GM12878 (cell line): ENCODE measurements at regions not wholly inside any gene's neighbourhood (a gene's known extent, or its start where the extent isn't known, plus 50 kb on each side); places are given as distances from the start of the nearest gene placed in this dataset.

ENCODE experiments used
- ATAC-seq: fragments of 200-7000 bp; cut with Tn5 transposase; 3 replicates; pipeline ENCODE4 v1.9.1; 2020; ENCODE audit warnings: mild to moderate bottlenecking, moderate library complexity
- BruUV-seq: library from RNA; stranded (reverse); fragments of 400-500 nt; replicated peaks from 2 replicates; lab custom pipeline; 2021; lab: Mats Ljungman, UMichigan
- CTCF ChIA-PET: fragments of 300-600 bp; sonication (Branson Sonifier 250); formaldehyde crosslinking; extraction: SDS; loops from one replicate; lab custom pipeline; 2021; ENCODE audit warnings: inconsistent platforms; lab: Yijun Ruan, JAX
- POLR2A ChIA-PET: fragments of 350-600 bp; formaldehyde crosslinking; extraction: SDS; loops from one replicate; lab custom pipeline; 2021; ENCODE audit warnings: inconsistent platforms; lab: Charles Lee
- RAD21 ChIA-PET: fragments of 300-600 bp; sonication (Branson Sonifier 250); formaldehyde crosslinking; loops from one replicate; lab custom pipeline; 2023; ENCODE audit warnings: antibody characterized with exemption; ENCODE audit not compliant: unreplicated experiment; lab: Charles Lee
- SMC1A ChIA-PET: fragments of 300-600 bp; sonication (Branson Sonifier 250); formaldehyde crosslinking; loops from one replicate; lab custom pipeline; 2023; ENCODE audit not compliant: unreplicated experiment, uncharacterized antibody; lab: Charles Lee
- DNase-seq: peaks from one replicate; pipeline ENCODE4 v3.0.0-alpha.2; 2011; ENCODE audit warnings: low read depth, low spot score
- FAIRE-seq: peaks from 3 replicates; lab custom pipeline; 2011; peaks lifted over from hg19 to GRCh38; lab: Jason Lieb, UNC
- H2AFZ ChIP-seq: 2 replicates; pipeline ENCODE4 v1.6.0; 2011; ENCODE audit warnings: low read depth, low read length, control low read depth; ENCODE audit not compliant: control insufficient read depth
- H3K27ac ChIP-seq: 2 replicates; pipeline ENCODE4 v1.5.1; 2011; ENCODE audit warnings: control low read depth; ENCODE audit not compliant: control insufficient read depth, insufficient read depth
- H3K27me3 ChIP-seq, 2 experiments: replicated peaks in 1 of 2; 2 replicates each; pipeline versions ENCODE4 v1.6.0 to v1.6.1; 2011; ENCODE audit warnings: low read length in 1 of 2; ENCODE audit not compliant: control insufficient read depth in 2 of 2, insufficient read depth in 2 of 2
- H3K36me3 ChIP-seq, 2 experiments: 2 replicates each; pipeline ENCODE4 v1.5.1; 2011; ENCODE audit warnings: low read length in 1 of 2; ENCODE audit not compliant: control insufficient read depth in 2 of 2, insufficient read depth in 2 of 2
- H3K4me1 ChIP-seq: 2 replicates; pipeline ENCODE4 v1.6.1; 2011; ENCODE audit warnings: mild to moderate bottlenecking, low read length, moderate library complexity, mixed read lengths; ENCODE audit not compliant: control insufficient read depth, insufficient read depth
- H3K4me2 ChIP-seq: 2 replicates; pipeline ENCODE4 v1.6.0; 2011; ENCODE audit warnings: control low read depth; ENCODE audit not compliant: control insufficient read depth, insufficient read depth
- H3K4me3 ChIP-seq: fragments of 200-600 bp; sonication (generic); 2 replicates; pipeline ENCODE4 v1.5.1; 2016
- H3K79me2 ChIP-seq: 2 replicates; pipeline ENCODE4 v1.6.0; 2011; ENCODE audit warnings: low read length; ENCODE audit not compliant: control insufficient read depth, insufficient read depth
- H3K9ac ChIP-seq: 2 replicates; pipeline ENCODE4 v1.8.0; 2011; ENCODE audit warnings: low read length, control low read depth, mixed read lengths; ENCODE audit not compliant: control insufficient read depth, insufficient read depth
- H3K9me3 ChIP-seq: replicated peaks from 3 replicates; pipeline ENCODE4 v1.5.1; 2011; ENCODE audit warnings: mild to moderate bottlenecking, low read length; ENCODE audit not compliant: control insufficient read depth, insufficient read depth
- H4K20me1 ChIP-seq: 2 replicates; pipeline ENCODE4 v1.6.0; 2011; ENCODE audit not compliant: control insufficient read depth, insufficient read depth
- BRCA1 ChIP-seq: IDR thresholded peaks from 2 replicates; pipeline ENCODE4 v1.6.1; 2011; ENCODE audit warnings: low read depth, low read length, improper control_type of control experiment
- EGR1 ChIP-seq, 2 experiments: IDR thresholded peaks; 1 replicate in 1 of 2; 2 replicates in 1 of 2; pipeline ENCODE4 v1.6.1; 2011 to 2012; ENCODE audit warnings: low read depth in 2 of 2, low read length in 2 of 2, borderline replicate concordance in 1 of 2, mild to moderate bottlenecking in 1 of 2, moderate library complexity in 1 of 2
- RCOR1 ChIP-seq: conservative IDR thresholded peaks from 2 replicates; pipeline ENCODE4 v1.6.1; 2012; ENCODE audit warnings: low read depth, low read length, improper control_type of control experiment
- RUNX3 ChIP-seq: IDR thresholded peaks from 2 replicates; pipeline ENCODE4 v1.6.1; 2012; ENCODE audit warnings: low read length, inconsistent platforms
- WGBS: methylation state at CpG from one replicate; pipeline ENCODE4 v1.1.6; 2016; ENCODE audit warnings: low lambda C conversion rate; ENCODE audit not compliant: insufficient replicate concordance, insufficient coverage; ENCODE audit errors: missing lambda C conversion rate; 5-methylcytosine and 5-hydroxymethylcytosine counted together
- in situ Hi-C: fragments of 300-500 bp; cut with MboI; formaldehyde crosslinking; loops from 9 replicates; pipeline ENCODE4 v1.14.3; 2018; ENCODE audit warnings: mixed read lengths
- intact Hi-C: fragments of 100-400 bp; cut with micrococcal nuclease; formaldehyde crosslinking; loops from one replicate; pipeline ENCODE4 v1.14.2; 2022; ENCODE audit not compliant: unreplicated experiment
- TF ChIP-seq, protein P1 (sequence below): fragments of 450-650 bp; IDR thresholded peaks from 2 replicates; pipeline ENCODE4 v1.6.1; 2017; ENCODE audit warnings: low read depth, mild to moderate bottlenecking, moderate library complexity
- TF ChIP-seq, protein P2 (sequence below): fragments of 450-650 bp; IDR thresholded peaks from 2 replicates; pipeline ENCODE4 v1.6.1; 2017; ENCODE audit warnings: mild to moderate bottlenecking, moderate library complexity

DNA sequence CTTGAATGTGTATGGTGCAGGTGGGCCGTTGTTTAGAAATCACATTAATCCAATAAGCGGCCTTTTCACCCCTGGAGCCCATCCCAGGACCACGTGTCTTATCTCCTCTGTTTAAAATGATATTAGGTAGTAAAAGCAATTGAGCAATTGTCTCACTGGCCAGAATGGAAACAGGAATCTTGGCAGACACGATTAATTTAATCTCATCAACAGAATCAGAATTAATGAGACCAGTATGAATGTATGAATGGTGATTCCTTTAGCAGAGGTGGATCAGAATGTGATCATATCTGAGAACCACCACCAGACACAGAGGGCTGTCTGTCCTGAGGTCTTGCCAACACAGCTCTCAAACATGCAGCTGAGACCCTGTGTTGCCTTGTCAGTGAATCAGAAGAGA is 1591.4 kb downstream of the REEP3 start (continued):
- no peak for TF ChIP-seq RUNX3
- TF ChIP-seq, all 136 proteins: peak for 0

DNA sequence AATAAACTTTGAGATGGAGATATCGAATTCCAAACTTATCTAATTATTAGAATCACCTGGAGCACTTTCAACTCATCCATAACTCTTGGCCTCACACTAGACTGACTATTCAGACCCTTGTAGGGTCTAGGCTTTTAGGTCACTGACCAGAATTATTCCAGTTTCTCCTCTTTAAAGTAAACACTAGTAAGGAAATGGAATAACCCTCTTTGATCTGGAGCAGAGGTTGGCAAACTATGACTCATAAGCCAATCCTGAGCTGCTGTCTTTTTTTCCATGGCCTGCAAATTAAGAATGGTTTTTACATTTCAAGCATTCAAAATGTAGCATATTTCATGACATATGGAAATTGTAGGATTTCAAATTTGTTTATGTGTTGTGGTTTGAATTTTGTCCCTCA is 1601.9 kb downstream of the REEP3 start:
- SMC1A ChIA-PET = no interaction called here
- Histone ChIP-seq H3K4me3 (no peak overlapping the region), H3K4me1 (no peaks in the 10 kb centered on the region), H2AFZ (no peak overlapping the region), H3K79me2 (no peaks in the 10 kb centered on the region), H3K36me3 (no peaks in the 10 kb centered on the region), H3K9ac (no peak overlapping the region), H3K27me3 (no peaks in the 10 kb centered on the region), H3K9me3 (no peaks in the 10 kb centered on the region), H3K4me2 (no peak overlapping the region), H4K20me1 (no peaks in the 10 kb centered on the region), H3K27ac (no peak overlapping the region)
- FAIRE-seq (no peak), ATAC-seq (no peak), DNase-seq (no peak)
- 5% methylated on average over 1 of the region's 1 CpG for WGBS
- TF ChIP-seq RCOR1 (no peak), BRCA1 (no peak)
- TF ChIP-seq, protein P1, sequence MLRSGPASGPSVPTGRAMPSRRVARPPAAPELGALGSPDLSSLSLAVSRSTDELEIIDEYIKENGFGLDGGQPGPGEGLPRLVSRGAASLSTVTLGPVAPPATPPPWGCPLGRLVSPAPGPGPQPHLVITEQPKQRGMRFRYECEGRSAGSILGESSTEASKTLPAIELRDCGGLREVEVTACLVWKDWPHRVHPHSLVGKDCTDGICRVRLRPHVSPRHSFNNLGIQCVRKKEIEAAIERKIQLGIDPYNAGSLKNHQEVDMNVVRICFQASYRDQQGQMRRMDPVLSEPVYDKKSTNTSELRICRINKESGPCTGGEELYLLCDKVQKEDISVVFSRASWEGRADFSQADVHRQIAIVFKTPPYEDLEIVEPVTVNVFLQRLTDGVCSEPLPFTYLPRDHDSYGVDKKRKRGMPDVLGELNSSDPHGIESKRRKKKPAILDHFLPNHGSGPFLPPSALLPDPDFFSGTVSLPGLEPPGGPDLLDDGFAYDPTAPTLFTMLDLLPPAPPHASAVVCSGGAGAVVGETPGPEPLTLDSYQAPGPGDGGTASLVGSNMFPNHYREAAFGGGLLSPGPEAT = no peak
- BruUV-seq = no TSS peak
- in situ Hi-C loops (no loop called here), intact Hi-C loops (no loop called here)
- POLR2A ChIA-PET = no interaction called here
- RAD21 ChIA-PET = no interaction called here
- CTCF ChIA-PET = no interaction called here

DNA sequence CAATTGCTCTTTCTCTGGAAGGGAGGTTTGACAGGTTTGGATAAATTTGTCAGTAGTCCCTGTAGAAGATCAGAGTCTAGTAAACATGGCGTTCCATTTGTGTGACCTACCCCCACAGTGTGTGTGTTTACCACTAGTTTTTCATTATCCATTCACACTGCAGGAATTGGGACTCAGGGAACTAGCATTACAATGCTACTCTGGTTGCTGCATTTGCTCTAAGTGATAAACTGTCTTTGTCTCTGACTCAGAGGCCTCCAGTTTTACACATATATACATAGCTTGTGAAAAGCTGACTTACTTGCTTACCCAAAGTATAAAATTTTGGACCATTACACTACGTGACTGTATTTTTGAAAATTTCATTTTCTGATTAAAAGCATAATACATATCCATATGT is 1604.0 kb downstream of the REEP3 start:
- RAD21 ChIA-PET = no interaction called here
- Histone ChIP-seq H3K36me3 (no peaks in the 10 kb centered on the region), H3K9ac (no peak overlapping the region), H3K4me2 (no peak overlapping the region), H4K20me1 (no peaks in the 10 kb centered on the region), H2AFZ (no peak overlapping the region), H3K79me2 (no peaks in the 10 kb centered on the region), H3K27me3 (no peaks in the 10 kb centered on the region), H3K4me1 (no peaks in the 10 kb centered on the region), H3K4me3 (no peak overlapping the region), H3K27ac (no peak overlapping the region), H3K9me3 (no peaks in the 10 kb centered on the region)
- no peak for ATAC-seq
- intact Hi-C loops (no loop called here), in situ Hi-C loops (no loop called here)
- WGBS = 0% methylated on average over 2 of the region's 2 CpGs
- no TSS peak for BruUV-seq
- no peak for FAIRE-seq
- DNase-seq = no peak
- CTCF ChIA-PET = no interaction called here
- POLR2A ChIA-PET = no interaction called here
- SMC1A ChIA-PET = no interaction called here
- TF ChIP-seq EGR1 (IDR thresholded peaks at IDR 0.05; ENCODE audit: borderline replicate concordance in 1 of 2, low read depth in 2 of 2, low read length in 2 of 2) = no peak
- TF ChIP-seq, protein P2, sequence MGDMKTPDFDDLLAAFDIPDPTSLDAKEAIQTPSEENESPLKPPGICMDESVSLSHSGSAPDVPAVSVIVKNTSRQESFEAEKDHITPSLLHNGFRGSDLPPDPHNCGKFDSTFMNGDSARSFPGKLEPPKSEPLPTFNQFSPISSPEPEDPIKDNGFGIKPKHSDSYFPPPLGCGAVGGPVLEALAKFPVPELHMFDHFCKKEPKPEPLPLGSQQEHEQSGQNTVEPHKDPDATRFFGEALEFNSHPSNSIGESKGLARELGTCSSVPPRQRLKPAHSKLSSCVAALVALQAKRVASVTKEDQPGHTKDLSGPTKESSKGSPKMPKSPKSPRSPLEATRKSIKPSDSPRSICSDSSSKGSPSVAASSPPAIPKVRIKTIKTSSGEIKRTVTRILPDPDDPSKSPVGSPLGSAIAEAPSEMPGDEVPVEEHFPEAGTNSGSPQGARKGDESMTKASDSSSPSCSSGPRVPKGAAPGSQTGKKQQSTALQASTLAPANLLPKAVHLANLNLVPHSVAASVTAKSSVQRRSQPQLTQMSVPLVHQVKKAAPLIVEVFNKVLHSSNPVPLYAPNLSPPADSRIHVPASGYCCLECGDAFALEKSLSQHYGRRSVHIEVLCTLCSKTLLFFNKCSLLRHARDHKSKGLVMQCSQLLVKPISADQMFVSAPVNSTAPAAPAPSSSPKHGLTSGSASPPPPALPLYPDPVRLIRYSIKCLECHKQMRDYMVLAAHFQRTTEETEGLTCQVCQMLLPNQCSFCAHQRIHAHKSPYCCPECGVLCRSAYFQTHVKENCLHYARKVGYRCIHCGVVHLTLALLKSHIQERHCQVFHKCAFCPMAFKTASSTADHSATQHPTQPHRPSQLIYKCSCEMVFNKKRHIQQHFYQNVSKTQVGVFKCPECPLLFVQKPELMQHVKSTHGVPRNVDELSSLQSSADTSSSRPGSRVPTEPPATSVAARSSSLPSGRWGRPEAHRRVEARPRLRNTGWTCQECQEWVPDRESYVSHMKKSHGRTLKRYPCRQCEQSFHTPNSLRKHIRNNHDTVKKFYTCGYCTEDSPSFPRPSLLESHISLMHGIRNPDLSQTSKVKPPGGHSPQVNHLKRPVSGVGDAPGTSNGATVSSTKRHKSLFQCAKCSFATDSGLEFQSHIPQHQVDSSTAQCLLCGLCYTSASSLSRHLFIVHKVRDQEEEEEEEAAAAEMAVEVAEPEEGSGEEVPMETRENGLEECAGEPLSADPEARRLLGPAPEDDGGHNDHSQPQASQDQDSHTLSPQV = no peak
- TF ChIP-seq, protein P1 = no peak
